Lower lobe of right lung (tissue), 2 donors: ENCODE measurements at regions not wholly inside any gene's neighbourhood (a gene's known extent, or its start where the extent isn't known, plus 50 kb on each side); places are given as distances from the start of the nearest gene placed in this dataset.

ENCODE experiments used
- ATAC-seq, 2 donors: fragments of 200-7000 bp; cut with Tn5 transposase; one replicate each; pipeline ENCODE4 v1.9.1; 2020 to 2022; ENCODE audit warnings: mild to moderate bottlenecking in 2 of 2, moderate library complexity in 2 of 2
- DNase-seq: peaks from one replicate; pipeline ENCODE4 v3.0.0-alpha.2; 2020
- H3K27ac ChIP-seq: fragments of 200-600 bp; one replicate; pipeline ENCODE4 v1.8.0; 2022
- H3K27me3 ChIP-seq: fragments of 200-600 bp; one replicate; pipeline ENCODE4 v1.8.0; 2022; ENCODE audit warnings: low read depth
- H3K36me3 ChIP-seq: fragments of 200-600 bp; one replicate; pipeline ENCODE4 v1.8.0; 2022; ENCODE audit warnings: mild to moderate bottlenecking
- H3K4me1 ChIP-seq: fragments of 200-600 bp; one replicate; pipeline ENCODE4 v1.8.0; 2022
- H3K4me3 ChIP-seq: fragments of 200-600 bp; one replicate; pipeline ENCODE4 v1.8.0; 2022; ENCODE audit warnings: mild to moderate bottlenecking
- H3K9me3 ChIP-seq: fragments of 200-600 bp; one replicate; pipeline ENCODE4 v1.8.0; 2022
- intact Hi-C: fragments of 100-400 bp; cut with DNase I; formaldehyde crosslinking; loops from one replicate; pipeline ENCODE4 v1.11.0; 2022
- TF ChIP-seq, protein P1 (sequence below): fragments of 200-600 bp; IDR thresholded peaks from one replicate; pipeline ENCODE4 v1.8.0; 2022; ENCODE audit warnings: antibody characterized with exemption, mild to moderate bottlenecking
- donor health status: DM: no; HTN: yes; CAD: no; lungs with severe emphysema.

- intact Hi-C loops, result no loop called here
- no peaks in the 10 kb centered on the region for H3K27me3 ChIP-seq
- no peaks in the 10 kb centered on the region for H3K9me3 ChIP-seq
- TF ChIP-seq, protein P1, sequence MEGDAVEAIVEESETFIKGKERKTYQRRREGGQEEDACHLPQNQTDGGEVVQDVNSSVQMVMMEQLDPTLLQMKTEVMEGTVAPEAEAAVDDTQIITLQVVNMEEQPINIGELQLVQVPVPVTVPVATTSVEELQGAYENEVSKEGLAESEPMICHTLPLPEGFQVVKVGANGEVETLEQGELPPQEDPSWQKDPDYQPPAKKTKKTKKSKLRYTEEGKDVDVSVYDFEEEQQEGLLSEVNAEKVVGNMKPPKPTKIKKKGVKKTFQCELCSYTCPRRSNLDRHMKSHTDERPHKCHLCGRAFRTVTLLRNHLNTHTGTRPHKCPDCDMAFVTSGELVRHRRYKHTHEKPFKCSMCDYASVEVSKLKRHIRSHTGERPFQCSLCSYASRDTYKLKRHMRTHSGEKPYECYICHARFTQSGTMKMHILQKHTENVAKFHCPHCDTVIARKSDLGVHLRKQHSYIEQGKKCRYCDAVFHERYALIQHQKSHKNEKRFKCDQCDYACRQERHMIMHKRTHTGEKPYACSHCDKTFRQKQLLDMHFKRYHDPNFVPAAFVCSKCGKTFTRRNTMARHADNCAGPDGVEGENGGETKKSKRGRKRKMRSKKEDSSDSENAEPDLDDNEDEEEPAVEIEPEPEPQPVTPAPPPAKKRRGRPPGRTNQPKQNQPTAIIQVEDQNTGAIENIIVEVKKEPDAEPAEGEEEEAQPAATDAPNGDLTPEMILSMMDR, result no peak
- no peaks in the 10 kb centered on the region for H3K4me1 ChIP-seq
- no peak for ATAC-seq
- H3K27ac ChIP-seq, result no peak overlapping the region
- no peaks in the 10 kb centered on the region for H3K36me3 ChIP-seq
- H3K4me3 ChIP-seq, result no peak overlapping the region
- DNase-seq, result no peak
Observed at GRCh38 chr9:73042155-73042554, 89.3 kb upstream of the ALDH1A1 start.

GRCh38 chr9:73039271-73040263, 86.7 kb upstream of the ALDH1A1 start:
- Histone ChIP-seq H3K4me1 (no peaks in the 10 kb centered on the region), H3K27ac (peak overlapping the region; percentile 71), H3K4me3 (no peak overlapping the region), H3K27me3 (no peaks in the 10 kb centered on the region), H3K9me3 (no peaks in the 10 kb centered on the region), H3K36me3 (no peaks in the 10 kb centered on the region)
- TF ChIP-seq, protein P1, result no peak
- ATAC-seq (peak; percentile 40 to 63), DNase-seq (no peak)
- intact Hi-C loops, result no loop called here

GRCh38 chr9:73038613-73039012, 85.8 kb upstream of the ALDH1A1 start:
- ATAC-seq (peak; percentile 33 to 80), DNase-seq (peak; percentile 42)
- Histone ChIP-seq H3K27me3 (no peaks in the 10 kb centered on the region), H3K36me3 (no peaks in the 10 kb centered on the region), H3K27ac (peak overlapping the region; percentile 71), H3K4me3 (no peak overlapping the region), H3K4me1 (no peaks in the 10 kb centered on the region), H3K9me3 (no peaks in the 10 kb centered on the region)
- intact Hi-C loops, result no loop called here
- TF ChIP-seq, protein P1, result no peak

GRCh38 chr9:73038089-73038509, 85.2 kb upstream of the ALDH1A1 start:
- intact Hi-C loops, result no loop called here
- no peak for ATAC-seq
- Histone ChIP-seq H3K27ac (peak overlapping the region; percentile 71), H3K9me3 (no peaks in the 10 kb centered on the region), H3K4me3 (no peak overlapping the region), H3K36me3 (no peaks in the 10 kb centered on the region), H3K27me3 (no peaks in the 10 kb centered on the region), H3K4me1 (no peaks in the 10 kb centered on the region)
- TF ChIP-seq, protein P1, result no peak
- DNase-seq, result no peak

DNA sequence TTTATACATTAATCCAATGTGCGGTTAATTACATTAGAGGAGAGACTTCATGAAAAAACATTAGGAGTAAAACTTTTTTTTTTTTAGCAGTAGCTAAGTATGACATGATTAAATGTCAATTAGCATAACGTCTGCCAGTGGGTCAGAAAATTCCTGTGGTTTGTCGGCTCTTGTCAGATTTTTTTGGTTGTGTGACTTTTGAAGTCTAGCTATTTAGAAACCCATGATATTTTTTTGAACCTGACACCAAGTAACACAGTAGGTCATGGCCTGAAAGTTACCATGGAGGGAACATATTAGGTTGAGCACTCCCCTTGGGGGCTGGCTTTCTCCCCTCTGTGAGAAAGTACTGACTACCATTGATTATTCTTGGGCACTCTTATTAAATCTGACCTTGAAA, 84.8 kb upstream of the ALDH1A1 start:
- Histone ChIP-seq H3K9me3 (no peaks in the 10 kb centered on the region), H3K4me1 (no peaks in the 10 kb centered on the region), H3K27ac (peak overlapping the region; percentile 71), H3K36me3 (no peaks in the 10 kb centered on the region), H3K4me3 (no peak overlapping the region), H3K27me3 (no peaks in the 10 kb centered on the region)
- intact Hi-C loops, result no loop called here
- TF ChIP-seq, protein P1, result no peak
- DNase-seq (no peak), ATAC-seq (no peak)
